ENCODE measurements at regions not wholly inside any gene's neighbourhood (a gene's known extent, or its start where the extent isn't known, plus 50 kb on each side); places are given as distances from the start of the nearest gene placed in this dataset.

DNA sequence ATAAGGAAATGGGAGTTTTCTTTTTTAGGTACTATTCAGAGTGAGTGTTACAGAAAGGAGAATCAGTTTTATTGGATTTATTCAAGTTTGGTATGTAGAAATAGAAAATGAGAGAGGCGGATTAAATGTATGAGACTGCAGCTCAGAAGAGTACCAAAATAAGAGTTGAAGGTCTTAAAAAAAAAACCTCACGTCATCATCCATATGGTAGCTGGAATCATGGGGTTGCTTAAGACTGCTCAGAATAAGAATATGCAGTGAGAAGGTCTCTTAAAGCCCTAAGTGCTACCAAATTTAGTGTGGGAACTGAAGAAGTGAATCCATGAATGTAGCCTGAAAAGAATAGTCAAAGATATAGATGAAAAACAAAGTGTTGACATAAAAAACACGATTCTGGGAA lies 825.5 kb upstream of the SEL1L start:
- TF ChIP-seq, protein P1, sequence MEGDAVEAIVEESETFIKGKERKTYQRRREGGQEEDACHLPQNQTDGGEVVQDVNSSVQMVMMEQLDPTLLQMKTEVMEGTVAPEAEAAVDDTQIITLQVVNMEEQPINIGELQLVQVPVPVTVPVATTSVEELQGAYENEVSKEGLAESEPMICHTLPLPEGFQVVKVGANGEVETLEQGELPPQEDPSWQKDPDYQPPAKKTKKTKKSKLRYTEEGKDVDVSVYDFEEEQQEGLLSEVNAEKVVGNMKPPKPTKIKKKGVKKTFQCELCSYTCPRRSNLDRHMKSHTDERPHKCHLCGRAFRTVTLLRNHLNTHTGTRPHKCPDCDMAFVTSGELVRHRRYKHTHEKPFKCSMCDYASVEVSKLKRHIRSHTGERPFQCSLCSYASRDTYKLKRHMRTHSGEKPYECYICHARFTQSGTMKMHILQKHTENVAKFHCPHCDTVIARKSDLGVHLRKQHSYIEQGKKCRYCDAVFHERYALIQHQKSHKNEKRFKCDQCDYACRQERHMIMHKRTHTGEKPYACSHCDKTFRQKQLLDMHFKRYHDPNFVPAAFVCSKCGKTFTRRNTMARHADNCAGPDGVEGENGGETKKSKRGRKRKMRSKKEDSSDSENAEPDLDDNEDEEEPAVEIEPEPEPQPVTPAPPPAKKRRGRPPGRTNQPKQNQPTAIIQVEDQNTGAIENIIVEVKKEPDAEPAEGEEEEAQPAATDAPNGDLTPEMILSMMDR (IDR thresholded peaks at IDR 0.05): no peak
- TF ChIP-seq POLR2A (IDR thresholded peaks at IDR 0.05): no peak

All from transverse colon (tissue), 3 donors.